GM23338 (cell line): ENCODE measurements at regions not wholly inside any gene's neighbourhood (a gene's known extent, or its start where the extent isn't known, plus 50 kb on each side); places are given as distances from the start of the nearest gene placed in this dataset.

Experiments
- ATAC-seq: fragments of 200-7000 bp; cut with Tn5 transposase; 3 replicates; pipeline ENCODE4 v1.9.1; 2020
- DNase-seq: peaks from one replicate; pipeline ENCODE4 v3.0.0-alpha.2; 2015; ENCODE audit warnings: low spot score
- H2AFZ ChIP-seq: fragments of 200-600 bp; sonication (generic); 2 replicates; pipeline ENCODE4 v1.8.0; 2016; ENCODE audit warnings: antibody characterized with exemption, mild to moderate bottlenecking, moderate library complexity
- H3F3A ChIP-seq: fragments of 200-600 bp; sonication (generic); replicated peaks from 2 replicates; pipeline ENCODE4 v1.8.0; 2017; ENCODE audit warnings: antibody characterized with exemption, mixed run types, low read depth
- H3K27ac ChIP-seq: fragments of 200-600 bp; sonication (generic); 2 replicates; pipeline ENCODE4 v1.6.1; 2016; ENCODE audit warnings: low read depth
- H3K27me3 ChIP-seq: fragments of 200-600 bp; sonication (generic); 2 replicates; pipeline ENCODE4 v1.8.0; 2016; ENCODE audit warnings: mild to moderate bottlenecking, mixed run types, moderate library complexity; ENCODE audit not compliant: insufficient read depth
- H3K36me3 ChIP-seq: fragments of 200-600 bp; sonication (generic); 2 replicates; pipeline ENCODE4 v1.8.0; 2016; ENCODE audit warnings: mild to moderate bottlenecking; ENCODE audit not compliant: insufficient read depth
- H3K4me1 ChIP-seq: fragments of 200-600 bp; sonication (generic); 2 replicates; pipeline ENCODE4 v1.8.0; 2016; ENCODE audit warnings: mild to moderate bottlenecking, moderate library complexity; ENCODE audit not compliant: insufficient read depth
- H3K4me2 ChIP-seq: fragments of 200-600 bp; sonication (generic); 2 replicates; pipeline ENCODE4 v1.7.1; 2017; ENCODE audit warnings: mixed run types
- H3K4me3 ChIP-seq: fragments of 200-600 bp; sonication (generic); 2 replicates; pipeline ENCODE4 v1.6.1; 2016; ENCODE audit warnings: mixed run types
- H3K79me2 ChIP-seq: fragments of 200-600 bp; sonication (generic); replicated peaks from 2 replicates; pipeline ENCODE4 v1.8.0; 2017; ENCODE audit warnings: mild to moderate bottlenecking; ENCODE audit not compliant: insufficient read depth
- H3K9me2 ChIP-seq: fragments of 200-600 bp; sonication (generic); 2 replicates; pipeline ENCODE4 v1.8.0; 2017; ENCODE audit not compliant: insufficient read depth
- H4K20me1 ChIP-seq: fragments of 200-600 bp; sonication (generic); replicated peaks from 2 replicates; pipeline ENCODE4 v1.8.0; 2017; ENCODE audit warnings: mild to moderate bottlenecking; ENCODE audit not compliant: insufficient read depth
- H3K27ac Mint-ChIP-seq: 2 replicates; pipeline ENCODE4 v1.8.0; 2020; ENCODE audit warnings: inconsistent platforms, mild to moderate bottlenecking, moderate library complexity, mixed read lengths
- H3K27me3 Mint-ChIP-seq: 3 replicates; pipeline ENCODE4 v1.8.0; 2022; ENCODE audit warnings: low read depth, mild to moderate bottlenecking, moderate library complexity, mixed read lengths, inconsistent platforms; ENCODE audit not compliant: insufficient read depth, poor library complexity
- H3K36me3 Mint-ChIP-seq: 3 replicates; pipeline ENCODE4 v1.8.0; 2021; ENCODE audit warnings: low read depth, mild to moderate bottlenecking, inconsistent platforms, moderate library complexity, mixed read lengths
- H3K4me1 Mint-ChIP-seq: 3 replicates; pipeline ENCODE4 v1.8.0; 2020; ENCODE audit warnings: mild to moderate bottlenecking, inconsistent platforms, mixed read lengths
- H3K4me3 Mint-ChIP-seq: 3 replicates; pipeline ENCODE4 v1.8.0; 2021; ENCODE audit warnings: moderate library complexity, mild to moderate bottlenecking, inconsistent platforms, mixed read lengths
- H3K9me3 Mint-ChIP-seq: 3 replicates; pipeline ENCODE4 v1.8.0; 2020; ENCODE audit warnings: moderate library complexity, mild to moderate bottlenecking, inconsistent platforms, mixed read lengths
- EZH2 ChIP-seq: fragments of 200-600 bp; sonication (generic); IDR thresholded peaks from one replicate; pipeline ENCODE4 v1.8.0; 2017; ENCODE audit warnings: antibody characterized with exemption, mild to moderate bottlenecking, low read depth; ENCODE audit not compliant: unreplicated experiment
- POLR2AphosphoS5 ChIP-seq: IDR thresholded peaks from 2 replicates; pipeline ENCODE4 v1.6.1; 2016; ENCODE audit warnings: antibody characterized with exemption, low read depth
- REST ChIP-seq: IDR thresholded peaks from one replicate; pipeline ENCODE4 v1.6.1; 2018; ENCODE audit warnings: antibody characterized with exemption; ENCODE audit not compliant: unreplicated experiment
- STAT1 ChIP-seq: IDR thresholded peaks from one replicate; pipeline ENCODE4 v1.6.1; 2016; ENCODE audit warnings: antibody characterized with exemption; ENCODE audit not compliant: unreplicated experiment
- ZNF114 ChIP-seq: fragments of 250-450 bp; sonication (Bioruptor Pico); IDR thresholded peaks from 2 replicates; pipeline ENCODE4 v1.5.0; 2020; ENCODE audit warnings: mild to moderate bottlenecking, moderate library complexity
- ZNF331 ChIP-seq: fragments of 250-450 bp; sonication (Bioruptor Pico); IDR thresholded peaks from 2 replicates; pipeline ENCODE4 v1.5.0; 2020; ENCODE audit warnings: low read depth, mild to moderate bottlenecking, moderate library complexity
- ZNF462 ChIP-seq: fragments of 250-450 bp; sonication (Bioruptor Pico); IDR thresholded peaks from 2 replicates; pipeline ENCODE4 v1.5.0; 2020; ENCODE audit warnings: mild to moderate bottlenecking, moderate library complexity
- TF ChIP-seq, protein P1 (sequence below), 2 experiments: fragments of 200-600 bp in 1 of 2; sonication (generic) in 1 of 2; conservative IDR thresholded peaks; 2 replicates each; pipeline versions ENCODE4 v1.5.1 to v1.6.1; 2016 to 2017; ENCODE audit warnings: antibody characterized with exemption in 2 of 2, low read depth in 2 of 2, mild to moderate bottlenecking in 2 of 2, moderate library complexity in 1 of 2

- Mint-ChIP-seq H3K9me3 (peaks cover 24% of the 10 kb centered on the region; the same call in 2 of the 3 replicates), H3K4me3 (no peak overlapping the region), H3K27me3 (peaks cover 3% of the 10 kb centered on the region), H3K36me3 (peaks cover 6% of the 10 kb centered on the region; the same call in 2 of the 3 replicates), H3K27ac (no peak overlapping the region), H3K4me1 (peaks cover 5% of the 10 kb centered on the region; the same call in 2 of the 3 replicates)
- Histone ChIP-seq H2AFZ (peak overlapping the region; percentile 18; the same call in 1 of the 2 replicates), H3K79me2 (no peaks in the 10 kb centered on the region), H4K20me1 (no peaks in the 10 kb centered on the region), H3K9me2 (peaks cover 15% of the 10 kb centered on the region; the same call in 1 of the 2 replicates), H3K36me3 (0 out of 2 replicates have a peak, but pooled peaks cover 4% of the 10 kb centered on the region), H3K27me3 (no peaks in the 10 kb centered on the region), H3K4me1 (no peaks in the 10 kb centered on the region), H3K4me2 (no peak overlapping the region), H3K4me3 (no peak overlapping the region), H3K27ac (no peak overlapping the region), H3F3A (no peaks in the 10 kb centered on the region)
- ATAC-seq (no peak), DNase-seq (no peak)
- TF ChIP-seq, protein P1, sequence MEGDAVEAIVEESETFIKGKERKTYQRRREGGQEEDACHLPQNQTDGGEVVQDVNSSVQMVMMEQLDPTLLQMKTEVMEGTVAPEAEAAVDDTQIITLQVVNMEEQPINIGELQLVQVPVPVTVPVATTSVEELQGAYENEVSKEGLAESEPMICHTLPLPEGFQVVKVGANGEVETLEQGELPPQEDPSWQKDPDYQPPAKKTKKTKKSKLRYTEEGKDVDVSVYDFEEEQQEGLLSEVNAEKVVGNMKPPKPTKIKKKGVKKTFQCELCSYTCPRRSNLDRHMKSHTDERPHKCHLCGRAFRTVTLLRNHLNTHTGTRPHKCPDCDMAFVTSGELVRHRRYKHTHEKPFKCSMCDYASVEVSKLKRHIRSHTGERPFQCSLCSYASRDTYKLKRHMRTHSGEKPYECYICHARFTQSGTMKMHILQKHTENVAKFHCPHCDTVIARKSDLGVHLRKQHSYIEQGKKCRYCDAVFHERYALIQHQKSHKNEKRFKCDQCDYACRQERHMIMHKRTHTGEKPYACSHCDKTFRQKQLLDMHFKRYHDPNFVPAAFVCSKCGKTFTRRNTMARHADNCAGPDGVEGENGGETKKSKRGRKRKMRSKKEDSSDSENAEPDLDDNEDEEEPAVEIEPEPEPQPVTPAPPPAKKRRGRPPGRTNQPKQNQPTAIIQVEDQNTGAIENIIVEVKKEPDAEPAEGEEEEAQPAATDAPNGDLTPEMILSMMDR (conservative IDR thresholded peaks at IDR 0.05; ENCODE audit: low read depth in 2 of 2), result no peak
- TF ChIP-seq STAT1 (no peak), REST (no peak)
Observed at GRCh38 chr5:53194086-53194485, 84.5 kb upstream of the MOCS2 start.

- H3K9me2 ChIP-seq, result no peaks in the 10 kb centered on the region
- DNase-seq, result no peak
- H3K4me2 ChIP-seq, result no peak overlapping the region
- H3K27ac Mint-ChIP-seq, result no peak overlapping the region
- H2AFZ ChIP-seq, result no peak overlapping the region; the same call in 1 of the 2 replicates
- H3K27me3 ChIP-seq, result no peaks in the 10 kb centered on the region
- H3K36me3 ChIP-seq, result no peaks in the 10 kb centered on the region
- H3K4me3 Mint-ChIP-seq, result no peak overlapping the region
- H3K4me3 ChIP-seq, result no peak overlapping the region
- H4K20me1 ChIP-seq, result no peaks in the 10 kb centered on the region
- H3K27ac ChIP-seq, result no peak overlapping the region
- H3K27me3 Mint-ChIP-seq, result no peaks in the 10 kb centered on the region
- ATAC-seq, result no peak
- no peaks in the 10 kb centered on the region for H3K36me3 Mint-ChIP-seq
- no peaks in the 10 kb centered on the region for H3K4me1 Mint-ChIP-seq
- H3F3A ChIP-seq, result no peaks in the 10 kb centered on the region
- H3K4me1 ChIP-seq, result no peaks in the 10 kb centered on the region
- H3K79me2 ChIP-seq, result no peaks in the 10 kb centered on the region
- H3K9me3 Mint-ChIP-seq, result no peaks in the 10 kb centered on the region
- no peak for TF ChIP-seq POLR2AphosphoS5
- TF ChIP-seq ZNF331, result no peak
- TF ChIP-seq, protein P1 (conservative IDR thresholded peaks at IDR 0.05; ENCODE audit: low read depth in 2 of 2), result no peak
- TF ChIP-seq ZNF114 (CRISPR knock-in tag), result no peak
- no peak for TF ChIP-seq EZH2
- TF ChIP-seq ZNF462, result no peak
Observed at GRCh38 chr5:53199882-53200281, 90.3 kb upstream of the MOCS2 start.
